HepG2 (cell line): ENCODE measurements at regions not wholly inside any gene's neighbourhood (a gene's known extent, or its start where the extent isn't known, plus 50 kb on each side); places are given as distances from the start of the nearest gene placed in this dataset.

Source experiments
- ATAC-seq: fragments of 200-7000 bp; cut with Tn5 transposase; 3 replicates; pipeline ENCODE4 v1.9.1; 2020; ENCODE audit warnings: mild to moderate bottlenecking, moderate library complexity
- BruUV-seq: library from RNA; stranded (reverse); fragments of 400-500 nt; replicated peaks from 2 replicates; lab custom pipeline; 2021; lab: Mats Ljungman, UMichigan
- CTCF ChIA-PET: fragments of 300-600 bp; formaldehyde crosslinking; extraction: SDS; loops from one replicate; lab custom pipeline; 2021; ENCODE audit warnings: low total read pairs, inconsistent platforms, low intra/inter-chr PET ratio; lab: Yijun Ruan, JAX
- POLR2A ChIA-PET: fragments of 350-600 bp; sonication (Branson Sonifier 250); formaldehyde crosslinking; loops from one replicate; lab custom pipeline; 2020; ENCODE audit warnings: antibody characterized with exemption, inconsistent platforms; lab: Yijun Ruan, JAX
- DNase-seq: peaks from one replicate; pipeline ENCODE4 v3.0.0-alpha.2; 2015; ENCODE audit warnings: low spot score
- FAIRE-seq: peaks from 3 replicates; lab custom pipeline; 2011; peaks lifted over from hg19 to GRCh38; lab: Jason Lieb, UNC
- H2AFZ ChIP-seq: one replicate; pipeline ENCODE4 v1.6.1; 2011; ENCODE audit warnings: low read length, inconsistent platforms
- H3K27ac ChIP-seq: fragments of 300-600 bp; 3 replicates; pipeline ENCODE4 v1.8.0; 2011; ENCODE audit warnings: mixed run types, mild to moderate bottlenecking, mixed read lengths, low read length, inconsistent platforms; ENCODE audit not compliant: insufficient read depth; ENCODE audit errors: extremely low read length
- H3K27me3 ChIP-seq, 2 experiments: fragments of 200-600 bp in 1 of 2; 2 replicates in 1 of 2; 3 replicates in 1 of 2; pipeline versions ENCODE4 v1.6.0 to v1.8.0; 2011; ENCODE audit warnings: low read length in 2 of 2, mild to moderate bottlenecking in 2 of 2, moderate library complexity in 2 of 2, inconsistent platforms in 1 of 2; ENCODE audit not compliant: insufficient read depth in 2 of 2, control insufficient read depth in 1 of 2
- H3K36me3 ChIP-seq, 2 experiments: fragments of 200-600 bp in 1 of 2; replicated peaks in 1 of 2; 2 replicates in 1 of 2; 3 replicates in 1 of 2; pipeline versions ENCODE4 v1.5.1 to v1.8.0; 2011; ENCODE audit warnings: low read length in 2 of 2, inconsistent platforms in 1 of 2; ENCODE audit not compliant: insufficient read depth in 2 of 2, control insufficient read depth in 1 of 2
- H3K4me1 ChIP-seq: 2 replicates; pipeline ENCODE4 v1.5.1; 2012; ENCODE audit warnings: low read length, inconsistent platforms; ENCODE audit not compliant: insufficient read depth
- H3K4me2 ChIP-seq: 2 replicates; pipeline ENCODE4 v1.6.0; 2011; ENCODE audit warnings: low read depth, low read length, inconsistent platforms
- H3K4me3 ChIP-seq, 3 experiments: fragments of 200-600 bp in 1 of 3; sonication (generic), shearing (Covaris generic) in 1 of 3; replicated peaks in 1 of 3; 2 replicates each; pipeline ENCODE4 v1.5.1; 2011 to 2016; ENCODE audit warnings: low read length in 3 of 3, inconsistent platforms in 2 of 3, low read depth in 2 of 3, mild to moderate bottlenecking in 2 of 3, control low read depth in 1 of 3, mixed read lengths in 1 of 3; ENCODE audit not compliant: insufficient read depth in 1 of 3
- H3K79me2 ChIP-seq: one replicate; pipeline ENCODE4 v1.6.1; 2011; ENCODE audit warnings: low read length, inconsistent platforms; ENCODE audit not compliant: insufficient read depth
- H3K9ac ChIP-seq: 2 replicates; pipeline ENCODE4 v1.6.0; 2011; ENCODE audit warnings: mild to moderate bottlenecking, low read depth, low read length, inconsistent platforms; ENCODE audit not compliant: insufficient read depth
- H3K9me3 ChIP-seq: 2 replicates; pipeline ENCODE4 v1.5.1; 2012; ENCODE audit warnings: mild to moderate bottlenecking, low read length
- H4K20me1 ChIP-seq: 2 replicates; pipeline ENCODE4 v1.6.0; 2011; ENCODE audit warnings: inconsistent platforms, mild to moderate bottlenecking, low read length, moderate library complexity; ENCODE audit not compliant: insufficient read depth
- EED ChIP-seq: sonication (generic); formaldehyde crosslinking; IDR thresholded peaks from 2 replicates; pipeline ENCODE4 v1.5.0; 2020; ENCODE audit warnings: mild to moderate bottlenecking, missing genetic modification reagents
- FOSL1 ChIP-seq: sonication (generic); formaldehyde crosslinking; IDR thresholded peaks from 2 replicates; pipeline ENCODE4 v1.9.0; 2021; ENCODE audit warnings: missing genetic modification reagents, borderline replicate concordance
- FOXK1 ChIP-seq: sonication (generic); formaldehyde crosslinking; IDR thresholded peaks from 2 replicates; pipeline ENCODE4 v1.4.0; 2020; ENCODE audit warnings: low read depth, missing genetic modification reagents, borderline replicate concordance
- GMEB1 ChIP-seq: sonication (generic); formaldehyde crosslinking; IDR thresholded peaks from 2 replicates; pipeline ENCODE4 v1.5.1; 2020; ENCODE audit warnings: missing genetic modification reagents, mild to moderate bottlenecking, borderline replicate concordance
- HNF4G ChIP-seq, 2 experiments: sonication (generic) in 1 of 2; formaldehyde crosslinking in 1 of 2; IDR thresholded peaks; 2 replicates each; pipeline versions ENCODE4 v1.4.0 to v1.6.1; 2011 to 2020; ENCODE audit warnings: borderline replicate concordance in 2 of 2, low read depth in 2 of 2, mild to moderate bottlenecking in 2 of 2, low read length in 1 of 2, missing genetic modification reagents in 1 of 2, moderate library complexity in 1 of 2
- JUND ChIP-seq: sonication (generic); formaldehyde crosslinking; IDR thresholded peaks from 2 replicates; pipeline ENCODE4 v1.8.0; 2022; ENCODE audit warnings: mild to moderate bottlenecking, missing genetic modification reagents
- KDM6A ChIP-seq: IDR thresholded peaks from 2 replicates; pipeline ENCODE4 v1.6.1; 2016; ENCODE audit warnings: low read depth
- MAFF ChIP-seq: IDR thresholded peaks from 2 replicates; pipeline ENCODE4 v1.6.1; 2011; ENCODE audit warnings: low read depth, low read length, improper control_type of control experiment
- NFIB ChIP-seq: sonication (generic); formaldehyde crosslinking; IDR thresholded peaks from 2 replicates; pipeline ENCODE4 v1.9.0; 2021; ENCODE audit warnings: missing genetic modification reagents, mild to moderate bottlenecking, borderline replicate concordance
- SAFB2 ChIP-seq: sonication (generic); formaldehyde crosslinking; IDR thresholded peaks from 2 replicates; pipeline ENCODE4 v1.5.1; 2020; ENCODE audit warnings: missing genetic modification reagents, low read depth, mild to moderate bottlenecking, borderline replicate concordance
- SP4 ChIP-seq: sonication (generic); formaldehyde crosslinking; IDR thresholded peaks from 2 replicates; pipeline ENCODE4 v1.8.1; 2023; ENCODE audit warnings: mild to moderate bottlenecking, missing genetic modification reagents
- TRIM22 ChIP-seq: fragments of 450-650 bp; IDR thresholded peaks from 2 replicates; pipeline ENCODE4 v1.6.1; 2017
- ZBTB8A ChIP-seq: sonication (generic); formaldehyde crosslinking; IDR thresholded peaks from 2 replicates; pipeline ENCODE4 v1.4.0; 2020; ENCODE audit warnings: mild to moderate bottlenecking, low read depth, missing genetic modification reagents, borderline replicate concordance
- ZFX ChIP-seq: sonication (generic); formaldehyde crosslinking; IDR thresholded peaks from 2 replicates; pipeline ENCODE4 v1.4.0; 2020; ENCODE audit warnings: mild to moderate bottlenecking, low read depth, missing genetic modification reagents, moderate library complexity
- ZMAT3 ChIP-seq: sonication (generic); formaldehyde crosslinking; conservative IDR thresholded peaks from 2 replicates; pipeline ENCODE4 v1.7.0; 2021; ENCODE audit warnings: missing genetic modification reagents
- ZNF503 ChIP-seq: sonication (generic); formaldehyde crosslinking; IDR thresholded peaks from 2 replicates; pipeline ENCODE4 v1.4.0; 2020; ENCODE audit warnings: missing genetic modification reagents
- ZNF576 ChIP-seq: sonication (generic); formaldehyde crosslinking; IDR thresholded peaks from 2 replicates; pipeline ENCODE4 v1.4.0; 2020; ENCODE audit warnings: mild to moderate bottlenecking, missing genetic modification reagents
- ZNF644 ChIP-seq: IDR thresholded peaks from 2 replicates; pipeline ENCODE4 v1.6.1; 2016; ENCODE audit warnings: low read depth
- WGBS: methylation state at CpG from one replicate; pipeline ENCODE4 v1.1.6; 2017; ENCODE audit warnings: low lambda C conversion rate; 5-methylcytosine and 5-hydroxymethylcytosine counted together
- in situ Hi-C: cut with HindIII; loops from 2 replicates; pipeline ENCODE4 v1.10.0; 2017; ENCODE audit warnings: low pct_unique_long_range_greater_than_20kb; ENCODE audit not compliant: extremely low pct_ligation_motif_present
- intact Hi-C: fragments of 100-400 bp; cut with micrococcal nuclease; formaldehyde crosslinking; loops from one replicate; pipeline ENCODE4 v1.10.0; 2022; ENCODE audit not compliant: unreplicated experiment

GRCh38 chr6:141209890-141210289 lies 922.8 kb upstream of the GJE1 start (continued):
- no peak for TF ChIP-seq ZNF503
- no peak for TF ChIP-seq MAFF
- no peak for TF ChIP-seq ZFX (CRISPR knock-in tag)
- no peak for TF ChIP-seq FOSL1 (CRISPR knock-in tag)
- TF ChIP-seq JUND (CRISPR knock-in tag) = no peak
- TF ChIP-seq ZMAT3 (CRISPR knock-in tag) = no peak
- TF ChIP-seq TRIM22 = no peak
- TF ChIP-seq ZNF576 = no peak

- H4K20me1 ChIP-seq = no peaks in the 10 kb centered on the region
- BruUV-seq = no TSS peak
- intact Hi-C loops (no loop called here), in situ Hi-C loops (no loop called here)
- H3K4me3 ChIP-seq = no peak overlapping the region
- FAIRE-seq (no peak), DNase-seq (no peak), ATAC-seq (no peak)
- no peaks in the 10 kb centered on the region for H3K27me3 ChIP-seq
- POLR2A ChIA-PET = no interaction called here
- H3K36me3 ChIP-seq = no peaks in the 10 kb centered on the region
- H3K4me2 ChIP-seq = no peak overlapping the region
- H3K4me1 ChIP-seq = no peaks in the 10 kb centered on the region
- CTCF ChIA-PET = no interaction called here
- H3K27ac ChIP-seq = no peak overlapping the region
- no peaks in the 10 kb centered on the region for H3K79me2 ChIP-seq
- no peak overlapping the region for H3K9ac ChIP-seq
- H3K9me3 ChIP-seq = peaks cover 16% of the 10 kb centered on the region; the same call in 1 of the 2 replicates
- no peak for TF ChIP-seq NFIB (CRISPR knock-in tag)
- TF ChIP-seq KDM6A = no peak
- no peak for TF ChIP-seq ZBTB8A (CRISPR knock-in tag)
- no peak for TF ChIP-seq SP4 (CRISPR knock-in tag)
- TF ChIP-seq HNF4G (IDR thresholded peaks at IDR 0.05; ENCODE audit: borderline replicate concordance, low read depth, low read length) = no peak
- TF ChIP-seq HNF4G (CRISPR knock-in tag; IDR thresholded peaks at IDR 0.05; ENCODE audit: borderline replicate concordance, low read depth) = no peak
- no peak for TF ChIP-seq ZNF644 (CRISPR knock-in tag)
- no peak for TF ChIP-seq SAFB2 (CRISPR knock-in tag)
- no peak for TF ChIP-seq FOXK1 (CRISPR knock-in tag)
- TF ChIP-seq GMEB1 (CRISPR knock-in tag) = no peak
- TF ChIP-seq EED (CRISPR knock-in tag) = no peak
- WGBS = 3% methylated on average over 1 of the region's 1 CpG
- no peak overlapping the region for H2AFZ ChIP-seq
These were observed 924.6 kb upstream of the GJE1 start for GRCh38 chr6:141208101-141208500.
